ENCODE measurements at regions not wholly inside any gene's neighbourhood (a gene's known extent, or its start where the extent isn't known, plus 50 kb on each side); places are given as distances from the start of the nearest gene placed in this dataset.

DNA sequence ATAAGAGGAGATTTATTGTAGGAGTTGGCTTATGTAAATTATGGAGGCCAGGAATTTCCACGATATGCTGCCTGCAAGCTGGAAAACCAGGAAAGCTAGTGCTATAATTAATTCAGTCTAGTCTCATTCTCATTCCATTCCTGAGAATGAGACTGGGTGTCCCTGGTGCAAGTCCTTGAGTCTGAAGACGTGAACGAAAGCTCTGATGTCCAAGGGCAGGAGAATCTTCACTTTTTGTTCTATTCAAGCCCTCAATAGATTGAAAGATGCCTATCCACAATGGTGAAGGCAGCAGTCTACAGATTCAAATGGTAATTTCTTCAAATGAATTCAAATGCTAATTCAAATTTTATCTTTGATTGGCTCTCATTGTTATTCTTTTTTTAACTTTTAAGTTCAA lies 851.1 kb upstream of the MGAT4C start:
- no peak overlapping the region for H3K9ac ChIP-seq (ENCODE audit: low read length)
- H3K9me3 ChIP-seq (ENCODE audit: low read length), result no peaks in the 10 kb centered on the region
- TF ChIP-seq RAD21 (conservative IDR thresholded peaks at IDR 0.05) (no peak), EP300 (conservative IDR thresholded peaks at IDR 0.05; ENCODE audit: poor library complexity, severe bottlenecking) (no peak), EZH2 (IDR thresholded peaks at IDR 0.05; ENCODE audit: borderline replicate concordance, insufficient read depth, low read length, poor library complexity, severe bottlenecking) (no peak), TAF1 (IDR thresholded peaks at IDR 0.05; ENCODE audit: low read depth) (no peak), SMC3 (conservative IDR thresholded peaks at IDR 0.05; ENCODE audit: poor library complexity) (no peak), POLR2AphosphoS5 (IDR thresholded peaks at IDR 0.05) (no peak), MXI1 (conservative IDR thresholded peaks at IDR 0.05; ENCODE audit: poor library complexity, severe bottlenecking) (no peak)
- TF ChIP-seq, protein P1, sequence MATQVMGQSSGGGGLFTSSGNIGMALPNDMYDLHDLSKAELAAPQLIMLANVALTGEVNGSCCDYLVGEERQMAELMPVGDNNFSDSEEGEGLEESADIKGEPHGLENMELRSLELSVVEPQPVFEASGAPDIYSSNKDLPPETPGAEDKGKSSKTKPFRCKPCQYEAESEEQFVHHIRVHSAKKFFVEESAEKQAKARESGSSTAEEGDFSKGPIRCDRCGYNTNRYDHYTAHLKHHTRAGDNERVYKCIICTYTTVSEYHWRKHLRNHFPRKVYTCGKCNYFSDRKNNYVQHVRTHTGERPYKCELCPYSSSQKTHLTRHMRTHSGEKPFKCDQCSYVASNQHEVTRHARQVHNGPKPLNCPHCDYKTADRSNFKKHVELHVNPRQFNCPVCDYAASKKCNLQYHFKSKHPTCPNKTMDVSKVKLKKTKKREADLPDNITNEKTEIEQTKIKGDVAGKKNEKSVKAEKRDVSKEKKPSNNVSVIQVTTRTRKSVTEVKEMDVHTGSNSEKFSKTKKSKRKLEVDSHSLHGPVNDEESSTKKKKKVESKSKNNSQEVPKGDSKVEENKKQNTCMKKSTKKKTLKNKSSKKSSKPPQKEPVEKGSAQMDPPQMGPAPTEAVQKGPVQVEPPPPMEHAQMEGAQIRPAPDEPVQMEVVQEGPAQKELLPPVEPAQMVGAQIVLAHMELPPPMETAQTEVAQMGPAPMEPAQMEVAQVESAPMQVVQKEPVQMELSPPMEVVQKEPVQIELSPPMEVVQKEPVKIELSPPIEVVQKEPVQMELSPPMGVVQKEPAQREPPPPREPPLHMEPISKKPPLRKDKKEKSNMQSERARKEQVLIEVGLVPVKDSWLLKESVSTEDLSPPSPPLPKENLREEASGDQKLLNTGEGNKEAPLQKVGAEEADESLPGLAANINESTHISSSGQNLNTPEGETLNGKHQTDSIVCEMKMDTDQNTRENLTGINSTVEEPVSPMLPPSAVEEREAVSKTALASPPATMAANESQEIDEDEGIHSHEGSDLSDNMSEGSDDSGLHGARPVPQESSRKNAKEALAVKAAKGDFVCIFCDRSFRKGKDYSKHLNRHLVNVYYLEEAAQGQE (IDR thresholded peaks at IDR 0.05; ENCODE audit: borderline replicate concordance), result no peak
- TF ChIP-seq, protein P2, sequence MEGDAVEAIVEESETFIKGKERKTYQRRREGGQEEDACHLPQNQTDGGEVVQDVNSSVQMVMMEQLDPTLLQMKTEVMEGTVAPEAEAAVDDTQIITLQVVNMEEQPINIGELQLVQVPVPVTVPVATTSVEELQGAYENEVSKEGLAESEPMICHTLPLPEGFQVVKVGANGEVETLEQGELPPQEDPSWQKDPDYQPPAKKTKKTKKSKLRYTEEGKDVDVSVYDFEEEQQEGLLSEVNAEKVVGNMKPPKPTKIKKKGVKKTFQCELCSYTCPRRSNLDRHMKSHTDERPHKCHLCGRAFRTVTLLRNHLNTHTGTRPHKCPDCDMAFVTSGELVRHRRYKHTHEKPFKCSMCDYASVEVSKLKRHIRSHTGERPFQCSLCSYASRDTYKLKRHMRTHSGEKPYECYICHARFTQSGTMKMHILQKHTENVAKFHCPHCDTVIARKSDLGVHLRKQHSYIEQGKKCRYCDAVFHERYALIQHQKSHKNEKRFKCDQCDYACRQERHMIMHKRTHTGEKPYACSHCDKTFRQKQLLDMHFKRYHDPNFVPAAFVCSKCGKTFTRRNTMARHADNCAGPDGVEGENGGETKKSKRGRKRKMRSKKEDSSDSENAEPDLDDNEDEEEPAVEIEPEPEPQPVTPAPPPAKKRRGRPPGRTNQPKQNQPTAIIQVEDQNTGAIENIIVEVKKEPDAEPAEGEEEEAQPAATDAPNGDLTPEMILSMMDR (IDR thresholded peaks at IDR 0.05; ENCODE audit: poor library complexity, severe bottlenecking), result no peak
- no peak overlapping the region for H3K4me3 ChIP-seq (ENCODE audit: low read length)
- H4K20me1 ChIP-seq (ENCODE audit: insufficient read depth), result no peaks in the 10 kb centered on the region
- no peaks in the 10 kb centered on the region for H3K36me3 ChIP-seq (ENCODE audit: insufficient read depth, low read length)
- no peaks in the 10 kb centered on the region for H3K27me3 ChIP-seq (ENCODE audit: insufficient read depth, low read depth, low read length)
- H2AFZ ChIP-seq (ENCODE audit: low read depth, low read length), result no peak overlapping the region
- no peak overlapping the region for H3K27ac ChIP-seq (ENCODE audit: low read length)
- H3K4me2 ChIP-seq (ENCODE audit: low read length), result no peak overlapping the region
- H3F3A ChIP-seq (ENCODE audit: insufficient read depth, low read length, poor library complexity, severe bottlenecking), result no peaks in the 10 kb centered on the region
- no peaks in the 10 kb centered on the region for H3K79me2 ChIP-seq (replicated peaks; ENCODE audit: insufficient read depth, low read length)
- no peaks in the 10 kb centered on the region for H3K9me2 ChIP-seq (ENCODE audit: insufficient read depth, low read length)

DNA sequence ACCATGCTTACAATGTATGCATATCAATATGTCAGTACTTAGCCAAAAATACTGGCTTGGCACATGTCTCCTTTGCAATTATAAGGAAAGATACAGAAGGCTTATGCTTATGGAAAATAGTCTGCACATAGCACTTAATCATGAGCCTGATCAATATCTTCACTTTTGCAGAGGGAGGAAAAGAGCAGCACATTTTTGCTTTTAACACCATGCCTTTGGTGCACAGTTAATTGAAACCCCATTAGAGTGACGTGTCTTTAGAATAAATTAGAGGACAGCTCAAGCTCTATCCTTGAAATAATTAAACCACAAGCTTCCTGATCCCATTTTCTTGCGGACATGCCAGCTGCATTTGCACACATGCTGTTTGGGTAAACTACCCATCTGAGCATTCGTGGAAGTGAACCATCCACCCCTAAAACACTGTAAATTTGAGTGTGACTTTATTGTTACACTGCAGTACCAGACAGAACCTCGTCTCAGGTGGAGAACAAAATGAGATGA lies 839.9 kb upstream of the MGAT4C start:
- no peaks in the 10 kb centered on the region for H3K36me3 ChIP-seq (ENCODE audit: insufficient read depth, low read length)
- no peak overlapping the region for H3K9ac ChIP-seq (ENCODE audit: low read length)
- no peaks in the 10 kb centered on the region for H3K9me2 ChIP-seq (ENCODE audit: insufficient read depth, low read length)
- H3K4me3 ChIP-seq (ENCODE audit: low read length), result no peak overlapping the region
- no peak overlapping the region for H2AFZ ChIP-seq (ENCODE audit: low read depth, low read length)
- H3K9me3 ChIP-seq (ENCODE audit: low read length), result no peaks in the 10 kb centered on the region
- no peaks in the 10 kb centered on the region for H3K79me2 ChIP-seq (replicated peaks; ENCODE audit: insufficient read depth, low read length)
- H4K20me1 ChIP-seq (ENCODE audit: insufficient read depth), result no peaks in the 10 kb centered on the region
- H3K27me3 ChIP-seq (ENCODE audit: insufficient read depth, low read depth, low read length), result no peaks in the 10 kb centered on the region
- no peak overlapping the region for H3K27ac ChIP-seq (ENCODE audit: low read length)
- H3F3A ChIP-seq (ENCODE audit: insufficient read depth, low read length, poor library complexity, severe bottlenecking), result no peaks in the 10 kb centered on the region
- TF ChIP-seq TAF1 (IDR thresholded peaks at IDR 0.05; ENCODE audit: low read depth) (no peak), SMC3 (conservative IDR thresholded peaks at IDR 0.05; ENCODE audit: poor library complexity) (no peak), EZH2 (IDR thresholded peaks at IDR 0.05; ENCODE audit: borderline replicate concordance, insufficient read depth, low read length, poor library complexity, severe bottlenecking) (no peak)
- H3K4me2 ChIP-seq (ENCODE audit: low read length), result no peak overlapping the region

Data from neural cell (in vitro differentiated cells).